Esophagus muscularis mucosa (tissue), 4 donors: ENCODE measurements at regions not wholly inside any gene's neighbourhood (a gene's known extent, or its start where the extent isn't known, plus 50 kb on each side); places are given as distances from the start of the nearest gene placed in this dataset.

Experiments
- DNase-seq: peaks from one replicate; pipeline ENCODE4 v3.0.0-alpha.2; 2017; ENCODE audit errors: extremely low spot score
- H3K27ac ChIP-seq, 4 donors: fragments of 200-600 bp; sonication (generic); replicated peaks in 1 of 4; 1 replicate in 3 of 4; 2 replicates in 1 of 4; pipeline ENCODE4 v1.5.1; 2016 to 2019; ENCODE audit warnings: mild to moderate bottlenecking in 1 of 4
- H3K27me3 ChIP-seq, 4 donors: fragments of 200-600 bp; sonication (generic); one replicate each; pipeline versions ENCODE4 v1.5.1 to v1.6.0; 2016 to 2019
- H3K36me3 ChIP-seq, 4 donors: fragments of 200-600 bp; sonication (generic); one replicate each; pipeline ENCODE4 v1.5.1; 2016 to 2019
- H3K4me1 ChIP-seq, 4 donors: fragments of 200-600 bp; sonication (generic); one replicate each; pipeline ENCODE4 v1.5.1; 2016 to 2019
- H3K4me3 ChIP-seq, 4 donors: fragments of 200-600 bp; sonication (generic); 1 replicate in 2 of 4; 2 replicates in 2 of 4; pipeline ENCODE4 v1.5.1; 2016 to 2019; ENCODE audit warnings: mild to moderate bottlenecking in 4 of 4, moderate library complexity in 1 of 4
- H3K9me3 ChIP-seq, 4 donors: fragments of 200-600 bp; sonication (generic); 1 replicate in 3 of 4; 2 replicates in 1 of 4; pipeline ENCODE4 v1.5.1; 2016 to 2019
- EP300 ChIP-seq: sonication (generic); formaldehyde crosslinking; IDR thresholded peaks from one replicate; pipeline ENCODE4 v1.6.1; 2017; ENCODE audit warnings: antibody characterized with exemption
- POLR2A ChIP-seq: fragments of 450-650 bp; IDR thresholded peaks from one replicate; pipeline ENCODE4 v1.6.1; 2017; ENCODE audit warnings: antibody characterized with exemption, moderate library complexity, mild to moderate bottlenecking, low read depth
- POLR2AphosphoS5 ChIP-seq, 2 donors: sonication (generic); formaldehyde crosslinking; IDR thresholded peaks; one replicate each; pipeline ENCODE4 v1.6.1; 2017; ENCODE audit warnings: antibody characterized with exemption in 2 of 2
- WGBS: methylation state at CpG from one replicate; pipeline ENCODE4 v1.1.5; 2018; 5-methylcytosine and 5-hydroxymethylcytosine counted together
- intact Hi-C: fragments of 100-400 bp; cut with DNase I; formaldehyde crosslinking; loops from one replicate; pipeline ENCODE4 v1.15.1; 2023
- TF ChIP-seq, protein P1 (sequence below), 3 experiments: fragments of 200-600 bp in 2 of 3; fragments of 450-650 bp in 1 of 3; sonication (generic) in 2 of 3; IDR thresholded peaks; one replicate each; pipeline ENCODE4 v1.5.1; 2017 to 2019; ENCODE audit warnings: antibody characterized with exemption in 3 of 3, mild to moderate bottlenecking in 2 of 3, moderate library complexity in 1 of 3

DNA sequence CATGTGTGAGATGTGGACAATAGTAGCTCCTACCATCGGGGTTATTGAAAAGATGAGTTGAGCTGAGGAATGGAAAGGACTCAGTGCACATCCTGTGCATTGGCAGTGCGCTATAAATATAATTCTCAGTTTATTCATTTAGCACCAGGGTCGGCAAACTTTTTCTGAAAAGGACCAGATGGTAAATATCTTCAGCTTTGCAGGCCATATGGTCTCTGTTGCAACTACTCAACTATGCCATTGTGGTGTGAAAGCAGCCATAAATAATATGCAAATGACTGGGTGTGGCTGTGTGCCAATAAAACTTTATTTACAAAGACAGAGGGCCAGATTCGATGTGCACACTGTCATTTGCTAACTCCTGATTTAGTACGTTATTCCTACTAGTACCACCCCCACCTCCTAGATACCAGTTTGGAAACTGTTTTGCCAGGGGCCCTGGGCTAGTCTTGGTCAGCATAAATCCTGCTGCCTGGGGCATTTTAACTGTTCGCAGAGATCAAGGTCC, 422.9 kb upstream of the MKI67 start:
- Histone ChIP-seq H3K27me3 (peaks cover 0 to 15% (median 0%) of the 10 kb centered on the region in 4 donors), H3K4me1 (no peaks in the 10 kb centered on the region), H3K36me3 (no peaks in the 10 kb centered on the region), H3K4me3 (no peak overlapping the region), H3K27ac (no peak overlapping the region), H3K9me3 (no peaks in the 10 kb centered on the region)
- 87% methylated on average over 6 of the region's 6 CpGs for WGBS
- TF ChIP-seq EP300: no peak
- TF ChIP-seq POLR2AphosphoS5 (IDR thresholded peaks at IDR 0.05): no peak
- no peak for TF ChIP-seq POLR2A
- TF ChIP-seq, protein P1, sequence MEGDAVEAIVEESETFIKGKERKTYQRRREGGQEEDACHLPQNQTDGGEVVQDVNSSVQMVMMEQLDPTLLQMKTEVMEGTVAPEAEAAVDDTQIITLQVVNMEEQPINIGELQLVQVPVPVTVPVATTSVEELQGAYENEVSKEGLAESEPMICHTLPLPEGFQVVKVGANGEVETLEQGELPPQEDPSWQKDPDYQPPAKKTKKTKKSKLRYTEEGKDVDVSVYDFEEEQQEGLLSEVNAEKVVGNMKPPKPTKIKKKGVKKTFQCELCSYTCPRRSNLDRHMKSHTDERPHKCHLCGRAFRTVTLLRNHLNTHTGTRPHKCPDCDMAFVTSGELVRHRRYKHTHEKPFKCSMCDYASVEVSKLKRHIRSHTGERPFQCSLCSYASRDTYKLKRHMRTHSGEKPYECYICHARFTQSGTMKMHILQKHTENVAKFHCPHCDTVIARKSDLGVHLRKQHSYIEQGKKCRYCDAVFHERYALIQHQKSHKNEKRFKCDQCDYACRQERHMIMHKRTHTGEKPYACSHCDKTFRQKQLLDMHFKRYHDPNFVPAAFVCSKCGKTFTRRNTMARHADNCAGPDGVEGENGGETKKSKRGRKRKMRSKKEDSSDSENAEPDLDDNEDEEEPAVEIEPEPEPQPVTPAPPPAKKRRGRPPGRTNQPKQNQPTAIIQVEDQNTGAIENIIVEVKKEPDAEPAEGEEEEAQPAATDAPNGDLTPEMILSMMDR (IDR thresholded peaks at IDR 0.05): no peak
- no peak for DNase-seq
- intact Hi-C loops: no loop called here

DNA sequence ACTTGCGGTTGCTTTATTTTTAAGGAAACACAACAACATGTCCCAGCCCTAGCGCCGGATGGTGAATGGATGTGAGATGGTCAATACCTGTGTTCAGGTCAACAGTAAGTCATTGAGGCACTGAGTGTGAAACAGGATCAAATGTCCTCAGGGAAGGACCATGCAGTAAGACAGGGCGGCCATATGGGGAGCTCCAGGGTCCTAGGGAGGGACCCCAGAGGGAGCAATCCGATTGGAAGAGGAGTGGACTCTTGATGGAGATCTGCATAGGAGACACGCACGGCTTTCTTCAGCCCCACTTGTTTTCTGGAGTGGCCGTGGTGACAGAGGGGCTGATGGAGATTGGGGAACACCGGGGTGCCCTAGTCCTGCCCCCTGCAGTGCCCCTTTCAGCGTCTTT, 423.8 kb upstream of the MKI67 start:
- no peak for TF ChIP-seq POLR2AphosphoS5 (IDR thresholded peaks at IDR 0.05)
- TF ChIP-seq EP300: no peak
- TF ChIP-seq, protein P1 (IDR thresholded peaks at IDR 0.05): no peak
- no peak for TF ChIP-seq POLR2A
- no peak for DNase-seq
- H3K36me3 ChIP-seq: no peaks in the 10 kb centered on the region
- no peaks in the 10 kb centered on the region for H3K4me1 ChIP-seq
- H3K4me3 ChIP-seq: no peak overlapping the region
- H3K9me3 ChIP-seq: no peaks in the 10 kb centered on the region
- no peak overlapping the region for H3K27ac ChIP-seq
- WGBS: 90% methylated on average over 10 of the region's 10 CpGs
- intact Hi-C loops: no loop called here
- H3K27me3 ChIP-seq: peaks cover 0 to 19% (median 0%) of the 10 kb centered on the region in 4 donors

- Histone ChIP-seq H3K27ac (no peak overlapping the region), H3K36me3 (no peaks in the 10 kb centered on the region), H3K4me3 (no peak overlapping the region), H3K27me3 (peaks cover 0 to 23% (median 0%) of the 10 kb centered on the region in 4 donors), H3K9me3 (no peaks in the 10 kb centered on the region), H3K4me1 (no peaks in the 10 kb centered on the region)
- intact Hi-C loops: no loop called here
- no peak for DNase-seq
- TF ChIP-seq POLR2A: no peak
- TF ChIP-seq, protein P1 (IDR thresholded peaks at IDR 0.05): no peak
- TF ChIP-seq POLR2AphosphoS5 (IDR thresholded peaks at IDR 0.05): no peak
- TF ChIP-seq EP300: no peak
- WGBS: 95% methylated on average over 7 of the region's 7 CpGs
Observed at GRCh38 chr10:128551475-128551874, 425.3 kb upstream of the MKI67 start.

DNA sequence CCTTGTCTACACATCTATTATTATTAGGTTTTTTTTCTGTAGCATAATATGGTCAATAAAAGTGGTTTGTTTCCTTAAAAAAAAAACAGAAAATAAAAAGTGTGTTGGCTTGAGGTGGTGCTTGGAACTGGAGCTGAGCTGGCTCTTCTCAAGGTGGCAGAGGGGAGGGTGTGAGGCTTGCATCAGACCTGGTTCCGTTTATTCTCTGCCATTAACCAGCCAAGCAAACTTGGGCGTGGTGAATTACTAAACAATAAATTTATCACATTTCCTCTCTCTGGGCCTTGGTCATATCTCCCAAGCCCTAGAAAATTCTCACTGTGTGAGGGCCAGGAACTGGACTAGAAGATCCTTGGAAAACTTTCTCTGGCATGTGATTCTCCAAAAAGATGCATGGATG, 427.5 kb upstream of the MKI67 start:
- intact Hi-C loops: no loop called here
- DNase-seq: no peak
- Histone ChIP-seq H3K4me1 (no peaks in the 10 kb centered on the region), H3K27me3 (peaks cover 0 to 13% (median 0%) of the 10 kb centered on the region in 4 donors), H3K4me3 (no peak overlapping the region), H3K27ac (no peak overlapping the region), H3K9me3 (no peaks in the 10 kb centered on the region), H3K36me3 (no peaks in the 10 kb centered on the region)
- TF ChIP-seq EP300 (no peak), POLR2A (no peak), POLR2AphosphoS5 (IDR thresholded peaks at IDR 0.05) (no peak)
- TF ChIP-seq, protein P1 (IDR thresholded peaks at IDR 0.05): no peak
- 66% methylated on average over 2 of the region's 2 CpGs for WGBS
